ENCODE measurements at regions not wholly inside any gene's neighbourhood (a gene's known extent, or its start where the extent isn't known, plus 50 kb on each side); places are given as distances from the start of the nearest gene placed in this dataset.

DNA sequence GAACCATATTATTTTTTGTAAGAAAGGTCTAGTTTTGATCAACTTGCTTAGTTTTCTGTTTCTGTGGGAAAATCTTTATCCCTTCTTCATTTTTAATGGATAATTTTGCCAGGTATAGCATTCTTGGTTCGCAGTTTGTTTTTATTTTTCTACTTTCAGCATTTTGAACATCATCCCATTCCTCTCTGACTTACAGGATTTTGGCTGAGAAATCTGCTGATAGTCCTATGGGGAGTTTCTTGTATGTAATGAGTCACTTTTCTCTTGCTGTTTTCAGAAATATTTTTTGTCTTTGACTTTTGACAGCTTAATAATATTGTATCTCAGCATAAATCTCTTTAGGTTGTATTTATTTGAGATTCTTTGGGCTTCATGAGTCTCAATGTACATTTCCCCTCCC, 389.1 kb downstream of the PBX1 start:
- TF ChIP-seq CTCF (IDR thresholded peaks at IDR 0.05; ENCODE audit: insufficient read depth, low read depth, low read length): no peak
- H3K4me3 ChIP-seq (ENCODE audit: low read depth, low read length): no peak overlapping the region
- no peaks in the 10 kb centered on the region; the same call in 1 of the 2 replicates for H3K27me3 ChIP-seq (ENCODE audit: control insufficient read depth, insufficient read depth, low read length)
- POLR2A ChIA-PET: no interaction called here
- DNase-seq (ENCODE audit: low read depth): no peak
- H3K36me3 ChIP-seq (ENCODE audit: control insufficient read depth, insufficient read depth, low read length): no peaks in the 10 kb centered on the region
- CTCF ChIA-PET: no interaction called here

- POLR2A ChIA-PET: no interaction called here
- TF ChIP-seq CTCF (IDR thresholded peaks at IDR 0.05; ENCODE audit: insufficient read depth, low read depth, low read length): no peak
- no peaks in the 10 kb centered on the region for H3K36me3 ChIP-seq (ENCODE audit: control insufficient read depth, insufficient read depth, low read length)
- H3K4me3 ChIP-seq (ENCODE audit: low read depth, low read length): no peak overlapping the region
- CTCF ChIA-PET: no interaction called here
- no peak for DNase-seq (ENCODE audit: low read depth)
- no peaks in the 10 kb centered on the region for H3K27me3 ChIP-seq (ENCODE audit: control insufficient read depth, insufficient read depth, low read length)
These were observed 378.3 kb downstream of the PBX1 start for GRCh38 chr1:164937291-164937690.

- no peak for TF ChIP-seq CTCF (IDR thresholded peaks at IDR 0.05; ENCODE audit: insufficient read depth, low read depth, low read length)
- Histone ChIP-seq H3K36me3 (ENCODE audit: control insufficient read depth, insufficient read depth, low read length) (no peaks in the 10 kb centered on the region), H3K4me3 (ENCODE audit: low read depth, low read length) (no peak overlapping the region), H3K27me3 (ENCODE audit: control insufficient read depth, insufficient read depth, low read length) (no peaks in the 10 kb centered on the region)
- CTCF ChIA-PET: no interaction called here
- POLR2A ChIA-PET: no interaction called here
- DNase-seq (ENCODE audit: low read depth): no peak
These were observed 373.6 kb downstream of the PBX1 start for GRCh38 chr1:164932580-164932979.

GRCh38 chr1:164930833-164931232, 371.8 kb downstream of the PBX1 start:
- POLR2A ChIA-PET: no interaction called here
- no peak for TF ChIP-seq CTCF (IDR thresholded peaks at IDR 0.05; ENCODE audit: insufficient read depth, low read depth, low read length)
- no peaks in the 10 kb centered on the region for H3K36me3 ChIP-seq (ENCODE audit: control insufficient read depth, insufficient read depth, low read length)
- CTCF ChIA-PET: no interaction called here
- no peak for DNase-seq (ENCODE audit: low read depth)
- H3K27me3 ChIP-seq (ENCODE audit: control insufficient read depth, insufficient read depth, low read length): no peaks in the 10 kb centered on the region; the same call in 1 of the 2 replicates
- H3K4me3 ChIP-seq (ENCODE audit: low read depth, low read length): no peak overlapping the region

- POLR2A ChIA-PET: no interaction called here
- Histone ChIP-seq H3K4me3 (ENCODE audit: low read depth, low read length) (no peak overlapping the region), H3K36me3 (ENCODE audit: control insufficient read depth, insufficient read depth, low read length) (no peaks in the 10 kb centered on the region), H3K27me3 (ENCODE audit: control insufficient read depth, insufficient read depth, low read length) (no peaks in the 10 kb centered on the region; the same call in 1 of the 2 replicates)
- CTCF ChIA-PET: no interaction called here
- no peak for TF ChIP-seq CTCF (IDR thresholded peaks at IDR 0.05; ENCODE audit: insufficient read depth, low read depth, low read length)
- DNase-seq (ENCODE audit: low read depth): no peak
These were observed 371.3 kb downstream of the PBX1 start for GRCh38 chr1:164930241-164930640.

Data from BJ (cell line).